Uterus (tissue), 2 donors: ENCODE measurements at regions not wholly inside any gene's neighbourhood (a gene's known extent, or its start where the extent isn't known, plus 50 kb on each side); places are given as distances from the start of the nearest gene placed in this dataset.

Source experiments
- POLR2A ChIP-seq, 2 donors: fragments of 450-650 bp; IDR thresholded peaks; one replicate each; pipeline ENCODE4 v1.6.1; 2016; ENCODE audit warnings: antibody characterized with exemption in 2 of 2, mild to moderate bottlenecking in 1 of 2, moderate library complexity in 1 of 2
- TF ChIP-seq, protein P1 (sequence below), 4 experiments: fragments of 200-600 bp in 2 of 4; fragments of 450-650 bp in 2 of 4; sonication (generic) in 2 of 4; IDR thresholded peaks; one replicate each; pipeline ENCODE4 v1.5.1; 2016 to 2019; ENCODE audit warnings: antibody characterized with exemption in 4 of 4, mild to moderate bottlenecking in 2 of 4, moderate library complexity in 1 of 4

DNA sequence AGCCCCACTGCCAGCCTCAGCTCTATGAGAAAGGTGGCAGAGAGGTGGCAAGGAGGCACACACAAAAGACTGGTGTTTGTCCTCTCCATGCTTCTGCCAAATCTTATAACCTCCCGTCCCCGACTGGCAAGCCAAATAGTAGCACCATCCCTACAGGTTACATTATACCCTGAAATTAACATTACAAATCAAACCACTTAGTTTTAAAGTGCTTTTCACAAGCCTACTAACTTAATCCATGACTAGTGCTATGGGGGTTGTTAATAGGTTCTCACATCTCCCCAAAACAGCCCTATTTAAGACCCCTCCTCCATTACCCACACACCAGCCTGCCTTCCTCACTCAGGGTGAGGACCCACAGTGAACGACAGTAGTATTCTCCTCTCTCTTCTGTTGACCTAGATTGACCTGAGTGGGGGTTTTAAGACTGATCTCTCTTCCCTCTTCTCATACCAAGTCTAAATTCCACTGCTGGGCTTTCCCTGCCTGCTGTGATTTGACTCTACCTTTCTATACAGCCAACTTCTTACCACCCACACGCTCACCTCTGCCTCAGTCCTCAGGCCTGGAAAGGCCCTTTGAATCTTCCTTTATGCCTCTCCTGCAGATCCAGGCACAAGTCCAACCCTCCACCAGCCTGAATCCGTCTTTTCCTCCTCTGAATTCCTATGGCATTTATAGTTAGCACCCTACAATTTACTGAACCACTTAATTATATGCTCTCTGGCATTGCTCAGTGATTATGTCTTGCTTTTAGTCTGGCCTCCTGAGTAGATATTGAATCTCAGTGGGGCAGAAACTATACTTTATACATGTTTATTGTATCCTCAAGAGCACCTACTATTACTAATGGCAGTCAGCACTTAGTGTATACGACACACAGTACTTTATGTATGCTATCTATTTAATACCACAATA, 116.1 kb downstream of the TMEM174 start:
- TF ChIP-seq, protein P1, sequence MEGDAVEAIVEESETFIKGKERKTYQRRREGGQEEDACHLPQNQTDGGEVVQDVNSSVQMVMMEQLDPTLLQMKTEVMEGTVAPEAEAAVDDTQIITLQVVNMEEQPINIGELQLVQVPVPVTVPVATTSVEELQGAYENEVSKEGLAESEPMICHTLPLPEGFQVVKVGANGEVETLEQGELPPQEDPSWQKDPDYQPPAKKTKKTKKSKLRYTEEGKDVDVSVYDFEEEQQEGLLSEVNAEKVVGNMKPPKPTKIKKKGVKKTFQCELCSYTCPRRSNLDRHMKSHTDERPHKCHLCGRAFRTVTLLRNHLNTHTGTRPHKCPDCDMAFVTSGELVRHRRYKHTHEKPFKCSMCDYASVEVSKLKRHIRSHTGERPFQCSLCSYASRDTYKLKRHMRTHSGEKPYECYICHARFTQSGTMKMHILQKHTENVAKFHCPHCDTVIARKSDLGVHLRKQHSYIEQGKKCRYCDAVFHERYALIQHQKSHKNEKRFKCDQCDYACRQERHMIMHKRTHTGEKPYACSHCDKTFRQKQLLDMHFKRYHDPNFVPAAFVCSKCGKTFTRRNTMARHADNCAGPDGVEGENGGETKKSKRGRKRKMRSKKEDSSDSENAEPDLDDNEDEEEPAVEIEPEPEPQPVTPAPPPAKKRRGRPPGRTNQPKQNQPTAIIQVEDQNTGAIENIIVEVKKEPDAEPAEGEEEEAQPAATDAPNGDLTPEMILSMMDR (IDR thresholded peaks at IDR 0.05), result no peak
- TF ChIP-seq POLR2A (IDR thresholded peaks at IDR 0.05), result no peak
